Parathyroid adenoma (tissue), 2 donors: ENCODE measurements at regions not wholly inside any gene's neighbourhood (a gene's known extent, or its start where the extent isn't known, plus 50 kb on each side); places are given as distances from the start of the nearest gene placed in this dataset.

ENCODE experiments used
- H2AFZ ChIP-seq: fragments of 300-600 bp; sonication (generic); one replicate; pipeline ENCODE4 v1.7.0; 2017; ENCODE audit warnings: antibody characterized with exemption, mild to moderate bottlenecking
- H3K27ac ChIP-seq: fragments of 300-600 bp; sonication (generic); one replicate; pipeline ENCODE4 v1.7.0; 2017
- H3K27me3 ChIP-seq: fragments of 300-600 bp; sonication (generic); one replicate; pipeline ENCODE4 v1.7.0; 2017; ENCODE audit warnings: low read length; ENCODE audit not compliant: control insufficient read depth, insufficient read depth
- H3K36me3 ChIP-seq: fragments of 300-600 bp; sonication (generic); one replicate; pipeline ENCODE4 v1.7.0; 2017; ENCODE audit warnings: low read length; ENCODE audit not compliant: control insufficient read depth, insufficient read depth
- H3K4me1 ChIP-seq: fragments of 300-600 bp; sonication (generic); one replicate; pipeline ENCODE4 v1.7.0; 2017; ENCODE audit warnings: control low read depth
- H3K4me2 ChIP-seq: fragments of 300-600 bp; sonication (generic); one replicate; pipeline ENCODE4 v1.7.0; 2017; ENCODE audit warnings: low read length
- H3K4me3 ChIP-seq: fragments of 300-600 bp; sonication (generic); one replicate; pipeline ENCODE4 v1.7.0; 2017; ENCODE audit warnings: low read depth, low read length
- H3K79me2 ChIP-seq: fragments of 300-600 bp; sonication (generic); one replicate; pipeline ENCODE4 v1.7.0; 2017; ENCODE audit warnings: control low read depth
- H3K9ac ChIP-seq: fragments of 300-600 bp; sonication (generic); one replicate; pipeline ENCODE4 v1.7.0; 2017; ENCODE audit warnings: mild to moderate bottlenecking
- H3K9me3 ChIP-seq: fragments of 300-600 bp; sonication (generic); one replicate; pipeline ENCODE4 v1.7.0; 2017; ENCODE audit warnings: low read length; ENCODE audit not compliant: control insufficient read depth
- TF ChIP-seq, protein P1 (sequence below): fragments of 300-600 bp; sonication (generic); IDR thresholded peaks from one replicate; pipeline ENCODE4 v1.7.0; 2017; ENCODE audit warnings: antibody characterized with exemption, mild to moderate bottlenecking
- donor health status: primary hyperparathyroidism.

DNA sequence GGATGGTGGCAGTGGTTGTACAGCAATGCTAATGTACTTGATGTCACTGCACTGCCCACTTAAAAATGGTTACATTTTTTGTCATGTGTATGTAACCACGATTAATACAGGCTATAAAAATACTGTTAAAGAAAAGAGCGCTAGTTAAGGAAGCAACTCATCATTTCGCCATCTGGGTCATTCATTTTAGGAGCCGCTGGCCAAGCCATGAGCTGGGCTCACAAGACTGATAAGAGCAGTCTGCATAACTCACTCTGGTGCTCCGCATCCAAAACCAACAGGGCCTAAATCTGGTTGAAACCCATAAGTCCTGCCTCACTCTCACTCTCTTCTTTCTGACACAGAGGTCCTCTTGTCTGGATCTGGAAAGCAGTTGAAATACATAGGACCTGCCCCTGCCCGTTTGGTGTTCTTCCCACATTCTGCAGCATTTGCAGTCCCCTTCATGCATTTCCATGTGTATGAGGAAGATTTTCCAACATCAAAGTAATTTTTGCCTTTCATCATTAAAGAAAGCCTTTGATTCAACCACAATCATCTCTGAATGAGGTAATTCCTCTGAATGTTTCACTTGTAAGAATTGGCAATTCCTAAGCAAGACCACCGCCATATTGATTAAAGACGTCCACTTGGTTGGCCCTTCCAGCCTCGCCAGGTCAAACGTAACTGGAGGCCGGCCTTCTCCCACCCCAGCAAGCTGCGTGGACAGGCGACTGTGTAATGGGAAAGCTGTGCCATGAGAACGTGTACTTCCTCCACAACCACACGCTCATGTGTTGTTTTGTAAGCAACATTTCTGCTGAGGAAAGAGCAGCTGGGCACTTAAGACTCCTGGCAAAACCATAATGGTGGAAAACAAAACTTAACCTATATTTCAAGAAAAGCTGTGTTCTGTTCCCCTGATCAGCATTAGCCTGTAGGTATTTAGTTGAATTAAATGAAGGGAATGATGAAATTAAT, 112.2 kb downstream of the VAPA start:
- no peak overlapping the region for H2AFZ ChIP-seq
- H3K4me2 ChIP-seq, result no peak overlapping the region
- no peaks in the 10 kb centered on the region for H3K9me3 ChIP-seq
- TF ChIP-seq, protein P1, sequence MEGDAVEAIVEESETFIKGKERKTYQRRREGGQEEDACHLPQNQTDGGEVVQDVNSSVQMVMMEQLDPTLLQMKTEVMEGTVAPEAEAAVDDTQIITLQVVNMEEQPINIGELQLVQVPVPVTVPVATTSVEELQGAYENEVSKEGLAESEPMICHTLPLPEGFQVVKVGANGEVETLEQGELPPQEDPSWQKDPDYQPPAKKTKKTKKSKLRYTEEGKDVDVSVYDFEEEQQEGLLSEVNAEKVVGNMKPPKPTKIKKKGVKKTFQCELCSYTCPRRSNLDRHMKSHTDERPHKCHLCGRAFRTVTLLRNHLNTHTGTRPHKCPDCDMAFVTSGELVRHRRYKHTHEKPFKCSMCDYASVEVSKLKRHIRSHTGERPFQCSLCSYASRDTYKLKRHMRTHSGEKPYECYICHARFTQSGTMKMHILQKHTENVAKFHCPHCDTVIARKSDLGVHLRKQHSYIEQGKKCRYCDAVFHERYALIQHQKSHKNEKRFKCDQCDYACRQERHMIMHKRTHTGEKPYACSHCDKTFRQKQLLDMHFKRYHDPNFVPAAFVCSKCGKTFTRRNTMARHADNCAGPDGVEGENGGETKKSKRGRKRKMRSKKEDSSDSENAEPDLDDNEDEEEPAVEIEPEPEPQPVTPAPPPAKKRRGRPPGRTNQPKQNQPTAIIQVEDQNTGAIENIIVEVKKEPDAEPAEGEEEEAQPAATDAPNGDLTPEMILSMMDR, result no peak
- H3K36me3 ChIP-seq, result no peaks in the 10 kb centered on the region
- no peaks in the 10 kb centered on the region for H3K4me1 ChIP-seq
- H3K4me3 ChIP-seq, result no peak overlapping the region
- H3K9ac ChIP-seq, result no peak overlapping the region
- H3K79me2 ChIP-seq, result no peaks in the 10 kb centered on the region
- no peak overlapping the region for H3K27ac ChIP-seq
- no peaks in the 10 kb centered on the region for H3K27me3 ChIP-seq

DNA sequence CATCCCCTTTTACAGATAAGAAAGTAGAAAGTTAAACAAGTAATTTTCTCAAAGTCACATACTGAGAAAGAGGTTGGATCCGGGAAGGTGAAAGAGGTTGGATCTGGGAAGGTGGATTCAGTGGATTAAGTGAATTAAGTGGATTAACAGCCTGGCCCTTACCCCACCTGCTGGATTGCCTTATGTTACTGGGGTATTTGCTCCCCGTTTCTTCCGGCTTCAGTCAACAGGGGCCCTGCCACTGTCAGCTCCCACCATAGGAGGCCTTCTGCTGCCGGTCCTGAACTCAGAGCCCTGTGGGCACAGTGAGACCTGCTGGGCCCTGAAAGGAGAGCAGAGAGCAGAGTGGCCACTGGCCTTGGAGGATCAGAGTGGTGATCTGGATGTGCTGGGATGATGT, 113.2 kb downstream of the VAPA start:
- no peak overlapping the region for H3K4me3 ChIP-seq
- no peaks in the 10 kb centered on the region for H3K27me3 ChIP-seq
- TF ChIP-seq, protein P1, result no peak
- H3K27ac ChIP-seq, result no peak overlapping the region
- no peaks in the 10 kb centered on the region for H3K36me3 ChIP-seq
- no peaks in the 10 kb centered on the region for H3K4me1 ChIP-seq
- H3K9me3 ChIP-seq, result no peaks in the 10 kb centered on the region
- no peak overlapping the region for H2AFZ ChIP-seq
- H3K79me2 ChIP-seq, result no peaks in the 10 kb centered on the region
- H3K4me2 ChIP-seq, result no peak overlapping the region
- no peak overlapping the region for H3K9ac ChIP-seq

DNA sequence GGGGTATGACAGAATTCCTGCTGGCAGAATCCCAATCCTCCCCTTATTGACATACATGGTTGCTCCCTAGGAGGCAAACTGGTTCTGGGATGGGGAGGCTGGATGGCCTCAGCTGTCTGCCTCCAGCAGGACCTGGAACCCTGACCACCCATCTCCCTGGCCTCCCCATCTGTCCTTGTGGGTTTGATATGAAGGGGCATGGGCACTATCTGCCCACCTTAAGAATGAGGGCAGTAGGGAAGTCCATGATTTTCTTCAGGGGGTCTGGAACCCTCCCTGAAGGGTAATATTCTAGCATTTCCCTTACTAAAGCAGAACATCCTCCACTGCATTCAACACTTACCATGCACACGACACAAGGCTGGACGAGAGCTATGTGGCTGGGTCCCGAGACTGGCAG, 113.6 kb downstream of the VAPA start:
- Histone ChIP-seq H3K4me2 (no peak overlapping the region), H3K9me3 (no peaks in the 10 kb centered on the region)
- TF ChIP-seq, protein P1, result no peak

DNA sequence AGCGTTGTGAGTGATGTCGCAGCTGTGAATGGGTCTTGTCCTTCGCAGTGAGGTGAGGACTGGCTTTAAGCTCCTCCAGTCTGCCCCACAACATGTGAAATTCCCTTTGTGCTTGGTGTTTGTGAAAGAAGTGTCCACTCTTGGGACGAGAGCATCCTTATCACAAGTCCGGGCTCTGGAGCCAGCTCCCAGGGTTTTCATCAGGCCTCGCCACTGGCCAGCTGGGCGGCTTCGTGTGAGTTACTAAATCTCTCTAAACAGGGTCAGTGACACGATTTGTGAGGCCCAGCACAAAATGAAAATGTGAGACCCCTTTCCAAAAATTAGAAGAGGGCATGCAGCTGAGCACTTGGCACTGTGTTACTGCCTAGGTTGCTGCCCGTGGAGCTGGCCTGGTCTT, 115.9 kb downstream of the VAPA start:
- H3K4me1 ChIP-seq, result no peaks in the 10 kb centered on the region
- no peak overlapping the region for H3K27ac ChIP-seq
- no peaks in the 10 kb centered on the region for H3K27me3 ChIP-seq
- H3K9me3 ChIP-seq, result no peaks in the 10 kb centered on the region
- H3K4me2 ChIP-seq, result no peak overlapping the region
- no peak overlapping the region for H2AFZ ChIP-seq
- TF ChIP-seq, protein P1, result no peak
- H3K9ac ChIP-seq, result no peak overlapping the region
- no peaks in the 10 kb centered on the region for H3K36me3 ChIP-seq
- no peaks in the 10 kb centered on the region for H3K79me2 ChIP-seq
- no peak overlapping the region for H3K4me3 ChIP-seq

More for the DNA sequence above, 113.6 kb downstream of the VAPA start:
- H3K4me1 ChIP-seq, result no peaks in the 10 kb centered on the region
- H3K4me3 ChIP-seq, result no peak overlapping the region
- no peaks in the 10 kb centered on the region for H3K79me2 ChIP-seq
- no peak overlapping the region for H3K9ac ChIP-seq
- H3K27ac ChIP-seq, result no peak overlapping the region
- no peaks in the 10 kb centered on the region for H3K27me3 ChIP-seq
- no peak overlapping the region for H2AFZ ChIP-seq
- no peaks in the 10 kb centered on the region for H3K36me3 ChIP-seq
